GM19463 (cell line): ENCODE measurements at regions not wholly inside any gene's neighbourhood (a gene's known extent, or its start where the extent isn't known, plus 50 kb on each side); places are given as distances from the start of the nearest gene placed in this dataset.
"Not testable (repeated sequence)": the region's sequence is repeated elsewhere in the genome, so short reads cannot be mapped to it uniquely, and the experiment has no call there.

Experiments used
- ATAC-seq: cut with Tn5 transposase; IDR thresholded peaks from one replicate; pipeline ENCODE4 v1.9.1; 2021; ENCODE audit warnings: mild to moderate bottlenecking, moderate library complexity; ENCODE audit not compliant: unreplicated experiment

DNA sequence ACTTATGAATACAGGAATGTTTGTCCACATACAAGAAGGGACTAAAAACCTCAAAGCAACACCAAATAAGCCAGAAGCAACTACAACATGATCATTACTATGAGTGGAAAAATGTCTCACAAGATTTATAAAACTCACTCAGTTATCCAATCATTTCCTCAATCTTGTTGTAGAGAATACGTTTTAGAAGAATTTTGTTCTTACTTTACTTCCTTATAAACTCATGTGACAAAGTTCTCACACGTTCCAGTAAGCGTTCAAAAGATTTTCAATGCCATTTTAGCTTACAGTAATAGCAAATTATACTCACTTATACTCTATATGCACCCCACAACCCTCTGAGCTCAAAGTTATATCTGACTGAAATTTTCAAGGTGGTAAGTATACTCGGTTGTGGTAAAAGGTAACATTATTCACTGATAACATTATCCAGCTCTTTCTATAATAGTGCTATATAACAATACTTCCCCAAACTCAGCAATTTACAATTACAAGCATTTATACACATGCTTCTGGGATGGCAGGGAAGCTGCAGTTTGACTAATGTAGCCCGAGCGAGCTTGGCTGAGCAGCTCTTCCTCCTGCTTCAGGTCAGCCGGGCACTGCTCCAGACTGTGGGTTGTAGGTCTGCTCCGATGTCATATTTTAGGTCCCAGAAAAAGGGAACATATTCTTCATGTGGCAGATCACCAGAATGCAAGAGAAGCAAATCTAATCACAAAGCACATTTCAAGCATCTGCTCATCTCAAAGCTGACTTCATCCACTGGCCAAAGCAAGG lies 226.3 kb downstream of the RCHY1 start:
- no peak for ATAC-seq

- ATAC-seq: no peak
Measured at GRCh38 chr4:75285837-75286236, 228.4 kb downstream of the RCHY1 start.

- no peak for ATAC-seq
Measured at GRCh38 chr4:75284831-75285230, 229.4 kb downstream of the RCHY1 start.

DNA sequence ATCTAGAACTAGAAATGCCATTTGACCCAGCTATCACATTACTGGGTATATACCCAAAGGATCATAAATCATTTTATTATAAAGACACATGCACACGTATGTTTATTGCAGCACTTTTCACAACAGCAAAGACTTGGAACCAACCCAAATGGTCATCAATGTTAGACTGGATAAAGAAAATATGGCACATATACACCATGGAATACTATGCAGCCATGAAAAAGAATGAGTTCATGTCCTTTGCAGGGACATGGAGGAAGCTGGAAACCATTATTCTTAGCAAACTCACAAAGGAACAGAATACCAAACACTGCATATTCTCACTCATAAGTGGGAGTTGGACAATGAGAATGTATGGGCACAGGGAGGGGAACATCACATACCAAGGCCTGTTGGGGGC lies 233.7 kb downstream of the RCHY1 start:
- not testable (repeated sequence) for ATAC-seq

GRCh38 chr4:75259306-75259705 lies 254.9 kb downstream of the RCHY1 start:
- no peak for ATAC-seq

- ATAC-seq: no peak
Measured at GRCh38 chr4:75255261-75255660, 258.9 kb downstream of the RCHY1 start.

DNA sequence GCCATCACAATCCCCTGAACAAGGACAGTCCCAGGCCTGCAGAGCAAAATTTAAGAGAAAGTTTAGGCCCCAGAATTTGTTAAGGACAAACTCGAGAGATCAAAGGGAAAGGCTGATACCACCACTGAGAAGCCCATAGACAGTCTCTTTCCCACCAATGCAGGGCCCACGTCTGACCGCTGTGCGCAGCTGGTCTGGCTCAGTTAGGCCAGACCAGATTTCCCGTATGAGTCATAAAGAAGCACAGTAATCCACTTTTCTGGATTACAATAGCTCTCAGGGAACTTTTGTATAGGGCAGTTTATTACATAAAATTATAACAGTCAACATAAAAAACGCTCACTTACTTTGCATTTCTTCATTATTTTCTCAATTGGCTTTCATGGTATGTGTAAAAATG lies 259.5 kb downstream of the RCHY1 start:
- no peak for ATAC-seq

DNA sequence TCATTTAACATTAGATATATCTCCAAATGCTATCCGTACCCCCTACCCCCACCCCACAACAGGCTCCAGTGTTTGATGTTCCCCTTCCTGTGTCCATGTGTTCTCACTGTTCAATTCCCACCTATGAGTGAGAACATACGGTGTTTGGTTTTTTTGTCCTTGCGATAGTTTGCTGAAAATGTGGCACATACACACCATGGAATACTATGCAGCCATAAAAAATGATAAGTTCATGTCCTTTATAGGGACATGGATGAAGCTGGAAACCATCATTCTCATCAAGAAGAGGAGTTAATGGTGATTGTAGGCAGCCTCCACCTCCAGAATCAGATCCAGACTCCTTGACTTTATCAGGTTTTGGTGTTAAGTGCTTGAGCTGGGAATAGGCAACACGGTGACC lies 261.1 kb downstream of the RCHY1 start:
- ATAC-seq: not testable (repeated sequence)

DNA sequence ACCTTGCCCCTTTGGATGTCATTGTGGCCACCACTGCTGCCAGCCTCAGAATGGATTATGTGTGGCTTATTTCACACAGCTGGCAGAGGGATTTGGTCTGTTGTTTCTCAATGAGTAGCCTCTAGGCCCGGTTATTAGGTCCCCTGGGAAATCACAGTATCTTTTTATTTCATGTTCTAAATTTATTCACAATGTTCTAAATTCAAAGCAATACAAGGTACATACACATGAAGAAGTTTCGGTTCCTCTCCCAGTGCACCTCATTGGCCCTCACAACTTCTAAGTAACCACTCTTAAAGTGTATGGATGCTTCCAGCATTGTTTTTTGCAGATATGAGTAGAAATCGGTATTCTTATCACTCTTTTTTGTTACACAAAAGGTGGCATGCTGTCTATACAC lies 262.7 kb downstream of the RCHY1 start:
- peak; percentile 81 for ATAC-seq

DNA sequence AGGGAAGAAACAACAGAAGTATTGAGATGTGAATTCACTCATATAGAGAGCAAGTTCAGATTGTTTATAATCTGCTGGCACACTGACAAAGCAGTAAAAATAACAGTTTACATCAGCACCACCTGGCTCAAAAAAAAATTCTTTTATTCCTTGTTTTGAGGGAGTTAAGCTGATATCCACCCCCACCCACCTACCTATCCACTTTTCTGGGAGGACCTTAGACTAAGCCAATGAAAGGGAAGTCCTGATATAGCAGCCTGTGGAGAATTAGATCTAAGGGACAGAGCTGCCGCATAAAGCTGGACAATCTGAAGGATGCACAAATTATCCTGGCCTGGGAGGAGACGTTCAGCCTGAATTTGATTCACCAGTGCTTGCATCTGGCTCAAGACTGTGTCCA lies 264.5 kb downstream of the RCHY1 start:
- no peak for ATAC-seq

DNA sequence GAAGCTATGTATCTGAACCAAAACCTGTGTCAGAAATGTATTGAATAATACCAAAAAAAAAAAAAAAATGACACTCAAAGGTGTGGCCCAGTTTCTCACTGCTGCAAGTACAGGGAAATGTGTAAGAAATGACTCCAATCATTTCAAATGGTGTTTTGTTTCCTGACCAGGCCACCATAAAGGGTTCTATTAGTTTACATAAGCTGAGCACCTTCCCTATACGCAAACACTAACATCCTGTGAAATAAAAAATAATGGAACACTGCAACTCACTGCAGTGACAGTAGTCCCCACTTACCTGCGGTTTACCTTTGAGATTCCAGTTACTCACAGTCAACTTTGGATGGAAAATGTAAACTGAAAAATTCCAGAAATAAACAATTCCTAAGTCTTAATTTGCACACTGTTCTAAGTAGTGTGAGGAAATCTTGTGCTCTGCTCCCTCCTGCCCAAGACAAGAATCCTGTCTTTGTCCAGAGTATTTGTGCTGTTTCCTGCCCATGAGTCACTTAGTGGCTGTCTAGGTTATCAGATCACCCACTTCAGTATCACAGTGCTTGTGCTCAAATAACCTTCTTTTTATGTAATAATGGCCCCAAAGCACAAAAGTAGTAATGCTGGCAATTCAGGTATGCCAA lies 265.3 kb downstream of the RCHY1 start:
- ATAC-seq: no peak

DNA sequence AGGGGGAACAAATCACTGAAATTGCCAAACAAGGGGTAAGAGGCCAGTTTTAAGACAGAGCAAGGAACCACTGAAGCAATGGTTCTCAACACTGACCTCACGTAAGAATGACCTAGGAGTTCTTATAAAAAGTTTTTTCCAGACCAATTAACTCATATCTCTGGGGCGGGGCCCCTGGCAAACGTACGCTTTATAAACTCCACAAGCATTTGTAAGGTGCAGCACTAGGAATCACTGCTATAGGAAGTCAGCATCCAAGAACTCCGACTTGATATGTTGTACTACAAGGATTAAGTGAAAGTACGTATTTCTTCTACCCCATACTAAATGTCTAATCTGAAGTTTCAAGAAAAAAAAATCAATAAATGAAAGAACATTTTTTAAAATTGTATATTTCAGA lies 269.9 kb downstream of the RCHY1 start:
- ATAC-seq: no peak

GRCh38 chr4:75243570-75243969 lies 270.6 kb downstream of the RCHY1 start:
- no peak for ATAC-seq

DNA sequence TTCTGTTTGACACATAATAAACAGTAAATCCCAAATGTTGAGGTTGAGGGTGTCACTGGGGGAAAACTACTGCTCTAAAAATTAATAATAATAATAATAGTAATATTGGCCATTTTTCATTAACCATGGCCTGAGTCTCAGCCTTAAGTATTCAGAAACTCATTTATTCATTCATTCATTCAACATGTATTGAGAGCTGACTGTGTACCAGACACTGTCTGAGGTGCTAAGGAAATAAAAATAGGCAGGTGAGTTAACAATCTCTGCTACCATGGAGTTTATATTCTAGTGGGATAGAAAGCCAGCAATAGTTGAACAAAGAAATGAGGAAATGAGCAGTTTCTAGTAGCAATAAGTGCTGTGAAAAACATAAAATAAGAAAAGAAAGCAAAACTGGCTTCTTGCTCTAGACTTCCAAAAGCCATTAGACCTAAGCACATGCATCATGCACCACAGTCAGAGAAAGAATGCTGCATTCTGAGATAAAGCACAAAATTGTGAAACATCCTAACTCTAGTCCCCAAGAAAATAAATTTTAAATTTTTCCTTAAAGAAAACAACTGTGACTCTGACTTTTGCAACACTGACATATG lies 278.7 kb downstream of the RCHY1 start:
- peak; percentile 97 for ATAC-seq

- ATAC-seq: no peak
Measured at GRCh38 chr4:75232546-75232945, 281.7 kb downstream of the RCHY1 start.

DNA sequence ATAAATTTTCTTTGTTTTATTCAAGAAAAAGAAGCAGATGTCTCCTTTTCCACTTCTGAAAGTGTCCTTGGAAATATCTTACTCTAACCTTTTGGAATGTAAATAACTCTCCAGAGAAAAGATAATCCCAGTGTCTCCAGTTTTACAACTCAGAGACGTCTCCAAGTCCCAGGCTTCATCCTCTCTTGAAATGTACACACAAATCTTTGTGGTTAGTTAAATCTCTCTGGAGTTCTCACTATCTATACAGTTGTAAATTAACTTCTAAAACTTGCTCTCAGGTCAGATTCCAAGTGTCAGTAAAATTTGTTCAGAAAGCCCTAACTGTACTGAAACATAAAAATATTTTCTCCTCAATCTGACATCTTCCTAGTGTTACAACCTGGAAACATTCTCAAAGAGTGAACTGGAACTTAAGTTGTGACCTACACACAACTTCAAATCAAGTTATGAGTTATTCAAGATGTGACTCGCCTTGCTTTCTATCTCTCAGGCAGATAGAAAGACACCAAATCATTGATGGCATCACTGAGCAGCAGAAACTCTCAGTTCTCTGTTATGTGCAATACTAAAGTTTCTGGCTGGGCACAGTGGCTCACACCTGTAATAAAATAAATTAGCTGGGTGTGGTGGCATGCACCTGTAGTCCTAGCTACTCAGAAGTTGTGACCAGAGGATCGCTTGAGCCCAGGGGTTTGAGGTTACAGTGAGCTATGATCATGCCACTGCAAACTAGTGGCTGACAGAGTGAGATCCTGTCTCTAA lies 284.2 kb downstream of the RCHY1 start:
- ATAC-seq: peak; percentile 85

- ATAC-seq: no peak
Measured at GRCh38 chr4:75213480-75213879, 280.6 kb downstream of the PARM1 start.

DNA sequence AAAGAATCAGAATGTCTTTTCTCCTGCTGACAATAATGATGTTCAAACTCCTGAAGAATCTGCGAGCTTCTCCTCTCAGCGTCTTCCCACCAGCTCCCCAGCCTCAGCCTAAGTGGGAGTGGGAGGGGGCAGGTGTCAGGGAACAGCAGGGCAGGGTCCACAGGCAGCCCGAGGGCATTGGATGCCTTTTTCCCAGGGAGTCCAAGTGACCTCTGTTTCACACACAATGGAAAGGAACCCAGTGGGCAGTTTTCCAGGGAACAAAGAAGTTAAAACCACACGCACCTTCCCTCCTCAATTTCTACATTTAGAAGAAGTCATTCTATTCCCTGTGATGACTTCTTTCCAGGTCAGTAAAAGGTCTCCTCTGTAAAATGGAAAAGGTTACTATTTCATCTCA lies 278.5 kb downstream of the PARM1 start:
- no peak for ATAC-seq

GRCh38 chr4:75207902-75208301 lies 275.0 kb downstream of the PARM1 start:
- ATAC-seq: no peak

GRCh38 chr4:75195111-75195510 lies 262.2 kb downstream of the PARM1 start:
- no peak for ATAC-seq

- no peak for ATAC-seq
Measured at GRCh38 chr4:75194180-75194579, 261.3 kb downstream of the PARM1 start.
